Liver (tissue), 8 donors: ENCODE measurements at regions not wholly inside any gene's neighbourhood (a gene's known extent, or its start where the extent isn't known, plus 50 kb on each side); places are given as distances from the start of the nearest gene placed in this dataset.

Source experiments
- DNase-seq: peaks from one replicate; pipeline ENCODE4 v3.0.0-alpha.2; 2017; ENCODE audit warnings: low spot score
- H3K27ac ChIP-seq, 2 donors: one replicate each; pipeline ENCODE4 v1.7.0; 2013; ENCODE audit warnings: inconsistent platforms in 2 of 2, low read length in 2 of 2, control low read depth in 1 of 2, low read depth in 1 of 2, mild to moderate bottlenecking in 1 of 2
- H3K27me3 ChIP-seq, 4 donors: one replicate each; pipeline versions ENCODE4 v1.6.1 to v1.7.0; 2013; ENCODE audit warnings: low read length in 3 of 4, inconsistent platforms in 1 of 4, mild to moderate bottlenecking in 1 of 4, moderate library complexity in 1 of 4; ENCODE audit not compliant: control insufficient read depth in 4 of 4, insufficient read depth in 4 of 4
- H3K36me3 ChIP-seq, 4 donors: one replicate each; pipeline versions ENCODE4 v1.6.1 to v1.7.0; 2013; ENCODE audit warnings: low read length in 3 of 4, mild to moderate bottlenecking in 3 of 4, low read depth in 1 of 4, moderate library complexity in 1 of 4; ENCODE audit not compliant: control insufficient read depth in 4 of 4, insufficient read depth in 3 of 4
- H3K4me1 ChIP-seq, 4 donors: one replicate each; pipeline versions ENCODE4 v1.6.1 to v1.7.0; 2013; ENCODE audit warnings: low read length in 3 of 4, mild to moderate bottlenecking in 3 of 4, moderate library complexity in 1 of 4; ENCODE audit not compliant: control insufficient read depth in 4 of 4, insufficient read depth in 4 of 4
- H3K4me3 ChIP-seq, 3 donors: one replicate each; pipeline versions ENCODE4 v1.6.1 to v1.7.0; 2013; ENCODE audit warnings: low read length in 3 of 3, control low read depth in 1 of 3, low read depth in 1 of 3, mild to moderate bottlenecking in 1 of 3
- H3K9ac ChIP-seq, 2 donors: one replicate each; pipeline ENCODE4 v1.7.0; 2013; ENCODE audit warnings: low read length in 2 of 2, mild to moderate bottlenecking in 2 of 2, moderate library complexity in 2 of 2, control low read depth in 1 of 2, low read depth in 1 of 2
- H3K9me3 ChIP-seq, 4 donors: one replicate each; pipeline versions ENCODE4 v1.6.1 to v1.7.0; 2013; ENCODE audit warnings: low read length in 3 of 4; ENCODE audit not compliant: control insufficient read depth in 4 of 4
- ATF3 ChIP-seq: IDR thresholded peaks from 2 replicates; pipeline ENCODE4 v1.6.1; 2016; ENCODE audit warnings: antibody characterized with exemption
- CTCF ChIP-seq: fragments of 150-350 bp; IDR thresholded peaks from 2 replicates; pipeline ENCODE4 v1.5.1; 2017; ENCODE audit warnings: improper control_type of control experiment, low read depth, low read length; ENCODE audit not compliant: missing input control
- EGR1 ChIP-seq, 2 donors: IDR thresholded peaks; 2 replicates each; pipeline ENCODE4 v1.6.1; 2016 to 2018; ENCODE audit warnings: antibody characterized with exemption in 2 of 2, low read depth in 2 of 2
- FOXA1 ChIP-seq: IDR thresholded peaks from 2 replicates; pipeline ENCODE4 v1.6.1; 2016; ENCODE audit warnings: antibody characterized with exemption
- FOXA2 ChIP-seq: IDR thresholded peaks from 2 replicates; pipeline ENCODE4 v1.6.1; 2016; ENCODE audit warnings: antibody characterized with exemption
- HNF4A ChIP-seq, 2 donors: conservative IDR thresholded peaks; 2 replicates each; pipeline ENCODE4 v1.6.1; 2016; ENCODE audit warnings: antibody characterized with exemption in 2 of 2, mild to moderate bottlenecking in 2 of 2
- HNF4G ChIP-seq: IDR thresholded peaks from 2 replicates; pipeline ENCODE4 v1.6.1; 2016; ENCODE audit warnings: antibody characterized with exemption
- JUND ChIP-seq, 2 donors: IDR thresholded peaks; 2 replicates each; pipeline ENCODE4 v1.6.1; 2016; ENCODE audit warnings: antibody characterized with exemption in 2 of 2
- MAX ChIP-seq: IDR thresholded peaks from 2 replicates; pipeline ENCODE4 v1.6.1; 2016; ENCODE audit warnings: antibody characterized with exemption
- NR2F2 ChIP-seq: IDR thresholded peaks from 2 replicates; pipeline ENCODE4 v1.6.1; 2016; ENCODE audit warnings: antibody characterized with exemption
- RAD21 ChIP-seq, 2 donors: IDR thresholded peaks; 2 replicates each; pipeline ENCODE4 v1.6.1; 2016; ENCODE audit warnings: antibody characterized with exemption in 2 of 2, mild to moderate bottlenecking in 2 of 2
- REST ChIP-seq: IDR thresholded peaks from 2 replicates; pipeline ENCODE4 v1.6.1; 2016; ENCODE audit warnings: antibody characterized with exemption, mild to moderate bottlenecking
- RXRA ChIP-seq, 2 donors: IDR thresholded peaks; 2 replicates each; pipeline ENCODE4 v1.6.1; 2017 to 2018; ENCODE audit warnings: antibody characterized with exemption in 2 of 2, mild to moderate bottlenecking in 1 of 2
- SP1 ChIP-seq: IDR thresholded peaks from 2 replicates; pipeline ENCODE4 v1.6.1; 2018; ENCODE audit warnings: antibody characterized with exemption, mild to moderate bottlenecking
- TAF1 ChIP-seq: conservative IDR thresholded peaks from 2 replicates; pipeline ENCODE4 v1.6.1; 2016; ENCODE audit warnings: antibody characterized with exemption, mild to moderate bottlenecking
- YY1 ChIP-seq: IDR thresholded peaks from 2 replicates; pipeline ENCODE4 v1.6.1; 2016; ENCODE audit warnings: antibody characterized with exemption, mild to moderate bottlenecking
- ZBTB33 ChIP-seq: IDR thresholded peaks from 2 replicates; pipeline ENCODE4 v1.6.1; 2016; ENCODE audit warnings: antibody characterized with exemption
- WGBS: extraction: QIAGEN DNeasy Blood & Tissue Kit; methylation state at CpG from one replicate; pipeline ENCODE4 v1.1.7; 2013; 5-methylcytosine and 5-hydroxymethylcytosine counted together
- donor health status: healthy.
- donor health status: healthy.
- donor health status: healthy.
- donor health status: healthy.
- donor health status: healthy.

- H3K27ac ChIP-seq: no peak overlapping the region
- H3K4me3 ChIP-seq: no peak overlapping the region
- no peaks in the 10 kb centered on the region for H3K9me3 ChIP-seq
- no peaks in the 10 kb centered on the region for H3K4me1 ChIP-seq
- H3K9ac ChIP-seq: no peak overlapping the region
- DNase-seq: no peak
- no peaks in the 10 kb centered on the region for H3K36me3 ChIP-seq
- WGBS: 88% methylated on average over 11 of the region's 11 CpGs
- no peaks in the 10 kb centered on the region for H3K27me3 ChIP-seq
- TF ChIP-seq RAD21 (IDR thresholded peaks at IDR 0.05): no peak
- no peak for TF ChIP-seq YY1
- TF ChIP-seq HNF4G: no peak
- no peak for TF ChIP-seq TAF1
- no peak for TF ChIP-seq FOXA1
- no peak for TF ChIP-seq EGR1 (IDR thresholded peaks at IDR 0.05; ENCODE audit: low read depth in 2 of 2)
- no peak for TF ChIP-seq ZBTB33
- TF ChIP-seq MAX: no peak
- no peak for TF ChIP-seq SP1
- no peak for TF ChIP-seq ATF3
- no peak for TF ChIP-seq CTCF
- TF ChIP-seq RXRA (IDR thresholded peaks at IDR 0.05): no peak
- no peak for TF ChIP-seq FOXA2
- TF ChIP-seq HNF4A (conservative IDR thresholded peaks at IDR 0.05): no peak
- TF ChIP-seq NR2F2: no peak
- no peak for TF ChIP-seq REST
Measured at GRCh38 chr4:182015014-182015413, 228.2 kb upstream of the TENM3 start.

GRCh38 chr4:182015893-182016292 lies 227.3 kb upstream of the TENM3 start:
- Histone ChIP-seq H3K9ac (no peak overlapping the region), H3K4me3 (no peak overlapping the region), H3K27ac (no peak overlapping the region), H3K4me1 (no peaks in the 10 kb centered on the region), H3K36me3 (no peaks in the 10 kb centered on the region), H3K9me3 (no peaks in the 10 kb centered on the region), H3K27me3 (no peaks in the 10 kb centered on the region)
- no peak for DNase-seq
- 66% methylated on average over 6 of the region's 6 CpGs for WGBS
- TF ChIP-seq JUND (IDR thresholded peaks at IDR 0.05) (no peak), MAX (no peak), REST (no peak), TAF1 (no peak), NR2F2 (no peak), CTCF (no peak), HNF4G (no peak), SP1 (no peak), ATF3 (no peak), EGR1 (IDR thresholded peaks at IDR 0.05; ENCODE audit: low read depth in 2 of 2) (no peak), FOXA2 (no peak), RXRA (IDR thresholded peaks at IDR 0.05) (no peak), YY1 (no peak)
